HG02678 (cell line): ENCODE measurements at regions not wholly inside any gene's neighbourhood (a gene's known extent, or its start where the extent isn't known, plus 50 kb on each side); places are given as distances from the start of the nearest gene placed in this dataset.
A peak's percentile ranks its signal among the peaks of the same experiment; 100 is the strongest.
"Not testable (repeated sequence)": the region's sequence is repeated elsewhere in the genome, so short reads cannot be mapped to it uniquely, and the experiment has no call there.

Source experiments
- ATAC-seq: cut with Tn5 transposase; IDR thresholded peaks from one replicate; pipeline ENCODE4 v1.9.1; 2021; ENCODE audit warnings: mild to moderate bottlenecking, moderate library complexity; ENCODE audit not compliant: unreplicated experiment

GRCh38 chr12:89073027-89073398 is 279.3 kb downstream of the DUSP6 start:
- ATAC-seq = no peak

GRCh38 chr12:89072294-89073026 is 279.8 kb downstream of the DUSP6 start:
- ATAC-seq = no peak

GRCh38 chr12:89070603-89071002 is 281.7 kb downstream of the DUSP6 start:
- ATAC-seq = no peak

GRCh38 chr12:89069431-89069830 is 282.9 kb downstream of the DUSP6 start:
- no peak for ATAC-seq

- ATAC-seq = no peak
Observed at GRCh38 chr12:89067421-89068187, 284.7 kb downstream of the DUSP6 start.

- ATAC-seq = no peak
Observed at GRCh38 chr12:89064780-89065179, 287.5 kb downstream of the DUSP6 start.

GRCh38 chr12:89064151-89064550 is 288.1 kb downstream of the DUSP6 start:
- ATAC-seq = no peak

- ATAC-seq = peak; percentile 51
Observed at GRCh38 chr12:89062996-89063395, 289.3 kb downstream of the DUSP6 start.

GRCh38 chr12:89059721-89060541 is 292.4 kb downstream of the DUSP6 start:
- no peak for ATAC-seq

- no peak for ATAC-seq
Observed at GRCh38 chr12:89059056-89059455, 293.2 kb downstream of the DUSP6 start.

GRCh38 chr12:89058402-89058801 is 293.9 kb downstream of the DUSP6 start:
- no peak for ATAC-seq

- not testable (repeated sequence) for ATAC-seq
Observed at GRCh38 chr12:89053817-89054216, 298.5 kb downstream of the DUSP6 start.

- ATAC-seq = peak; percentile 81
Observed at GRCh38 chr12:89051065-89051677, 301.1 kb downstream of the DUSP6 start.

- ATAC-seq = no peak
Observed at GRCh38 chr12:89047856-89048418, 304.4 kb downstream of the DUSP6 start.

- ATAC-seq = no peak
Observed at GRCh38 chr12:89041078-89041477, 311.2 kb downstream of the DUSP6 start.

GRCh38 chr12:89040146-89040964 is 311.9 kb downstream of the DUSP6 start:
- peak; percentile 99 for ATAC-seq

GRCh38 chr12:89038831-89039512 is 313.3 kb downstream of the DUSP6 start:
- peak; percentile 33 for ATAC-seq

- ATAC-seq = no peak
Observed at GRCh38 chr12:89033062-89033461, 319.2 kb downstream of the DUSP6 start.

GRCh38 chr12:89029961-89030360 is 322.3 kb downstream of the DUSP6 start:
- no peak for ATAC-seq
